Gastrocnemius medialis (tissue), 4 donors: ENCODE measurements at regions not wholly inside any gene's neighbourhood (a gene's known extent, or its start where the extent isn't known, plus 50 kb on each side); places are given as distances from the start of the nearest gene placed in this dataset.

ENCODE experiments used
- POLR2A ChIP-seq, 2 donors: fragments of 450-650 bp; IDR thresholded peaks; one replicate each; pipeline ENCODE4 v1.6.1; 2017; ENCODE audit warnings: antibody characterized with exemption in 2 of 2, mild to moderate bottlenecking in 2 of 2, moderate library complexity in 2 of 2
- TF ChIP-seq, protein P1 (sequence below), 5 experiments: fragments of 450-650 bp in 3 of 5; fragments of 200-600 bp in 2 of 5; sonication (generic) in 2 of 5; IDR thresholded peaks in 4 of 5; conservative IDR thresholded peaks in 1 of 5; 1 replicate in 4 of 5; 2 replicates in 1 of 5; pipeline ENCODE4 v1.5.1; 2016 to 2019; ENCODE audit warnings: antibody characterized with exemption in 5 of 5, mild to moderate bottlenecking in 3 of 5, moderate library complexity in 3 of 5

DNA sequence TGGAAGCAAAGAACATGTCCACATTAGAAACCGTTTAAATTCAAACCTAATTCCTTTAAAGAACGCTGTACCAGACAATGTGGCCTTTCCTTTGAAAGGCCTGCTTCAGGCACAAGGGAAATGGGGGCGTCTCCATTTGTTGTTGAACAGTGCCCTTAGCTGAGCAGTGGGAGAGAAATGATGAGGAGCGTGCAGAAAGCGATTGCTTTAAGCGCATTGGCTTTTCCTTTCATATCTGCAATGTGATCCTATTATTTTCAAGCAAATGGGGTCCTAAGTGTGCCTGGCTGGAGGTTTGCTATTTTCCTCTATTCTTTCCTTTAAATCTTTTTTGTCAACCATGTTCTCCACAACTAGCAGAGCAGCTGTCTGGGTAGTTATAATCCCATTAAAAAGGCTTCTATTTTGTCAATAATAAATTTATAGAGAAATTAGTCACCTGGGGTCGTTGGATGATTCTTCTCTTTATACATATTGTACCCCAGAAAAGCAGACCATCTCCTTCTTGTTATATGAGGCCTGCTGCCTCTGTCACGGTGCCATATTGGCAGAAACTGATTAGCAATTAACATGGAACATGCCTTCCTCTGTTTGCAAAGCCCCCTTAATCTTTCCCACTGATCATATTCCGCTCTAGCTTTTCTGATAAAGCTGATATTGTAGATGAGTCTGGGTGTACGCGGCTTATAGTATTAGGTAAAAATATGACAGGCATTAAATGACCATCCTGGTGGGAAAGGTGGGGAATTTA, 151.1 kb upstream of the JAG1 start:
- TF ChIP-seq, protein P1, sequence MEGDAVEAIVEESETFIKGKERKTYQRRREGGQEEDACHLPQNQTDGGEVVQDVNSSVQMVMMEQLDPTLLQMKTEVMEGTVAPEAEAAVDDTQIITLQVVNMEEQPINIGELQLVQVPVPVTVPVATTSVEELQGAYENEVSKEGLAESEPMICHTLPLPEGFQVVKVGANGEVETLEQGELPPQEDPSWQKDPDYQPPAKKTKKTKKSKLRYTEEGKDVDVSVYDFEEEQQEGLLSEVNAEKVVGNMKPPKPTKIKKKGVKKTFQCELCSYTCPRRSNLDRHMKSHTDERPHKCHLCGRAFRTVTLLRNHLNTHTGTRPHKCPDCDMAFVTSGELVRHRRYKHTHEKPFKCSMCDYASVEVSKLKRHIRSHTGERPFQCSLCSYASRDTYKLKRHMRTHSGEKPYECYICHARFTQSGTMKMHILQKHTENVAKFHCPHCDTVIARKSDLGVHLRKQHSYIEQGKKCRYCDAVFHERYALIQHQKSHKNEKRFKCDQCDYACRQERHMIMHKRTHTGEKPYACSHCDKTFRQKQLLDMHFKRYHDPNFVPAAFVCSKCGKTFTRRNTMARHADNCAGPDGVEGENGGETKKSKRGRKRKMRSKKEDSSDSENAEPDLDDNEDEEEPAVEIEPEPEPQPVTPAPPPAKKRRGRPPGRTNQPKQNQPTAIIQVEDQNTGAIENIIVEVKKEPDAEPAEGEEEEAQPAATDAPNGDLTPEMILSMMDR (IDR thresholded peaks at IDR 0.05 in 4 of 5, conservative IDR thresholded peaks at IDR 0.05 in 1 of 5): no peak
- no peak for TF ChIP-seq POLR2A (IDR thresholded peaks at IDR 0.05)
